Hematopoietic multipotent progenitor cell (in vitro differentiated cells): ENCODE measurements at regions not wholly inside any gene's neighbourhood (a gene's known extent, or its start where the extent isn't known, plus 50 kb on each side); places are given as distances from the start of the nearest gene placed in this dataset.

Experiments used
- DNase-seq, 3 donors: peaks; one replicate each; pipeline ENCODE4 v3.0.0-alpha.2; 2011 to 2015; ENCODE audit warnings: low read depth in 2 of 3, low spot score in 2 of 3

GRCh38 chr2:177340158-177340557, 52.4 kb upstream of the AGPS start:
- DNase-seq, result no peak

GRCh38 chr2:177342736-177343135, 49.8 kb upstream of the AGPS start:
- no peak for DNase-seq
